D721Med (cell line): ENCODE measurements at regions not wholly inside any gene's neighbourhood (a gene's known extent, or its start where the extent isn't known, plus 50 kb on each side); places are given as distances from the start of the nearest gene placed in this dataset.

Experiments
- DNase-seq: peaks from one replicate; pipeline ENCODE4 v3.0.0; 2011; ENCODE audit warnings: low spot score; ENCODE audit not compliant: insufficient read length
- FAIRE-seq: peaks from 2 replicates; lab custom pipeline; 2011; peaks lifted over from hg19 to GRCh38; lab: Jason Lieb, UNC
- TF ChIP-seq, protein P1 (sequence below): IDR thresholded peaks from 2 replicates; pipeline ENCODE4 v1.5.1; 2012; ENCODE audit warnings: mild to moderate bottlenecking, control low read depth; ENCODE audit not compliant: insufficient read depth; ENCODE audit errors: missing control alignments

DNA sequence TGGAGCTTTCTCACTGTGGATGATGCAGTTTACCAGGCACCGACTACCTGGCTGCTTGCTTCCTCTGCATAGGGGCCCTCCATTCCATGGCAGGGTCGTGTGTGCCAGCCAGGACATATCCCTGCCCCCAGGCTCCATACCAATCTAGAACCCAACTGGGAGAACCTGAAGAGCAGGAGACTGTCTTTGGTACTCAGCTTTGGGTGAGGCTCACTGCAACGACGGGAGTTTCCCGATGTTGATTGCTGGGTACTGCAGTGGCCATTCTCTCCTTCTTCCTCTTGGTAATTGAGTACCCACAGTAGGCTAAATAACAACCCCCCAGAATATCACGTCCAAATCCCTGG, 133.3 kb upstream of the SERTAD2 start:
- TF ChIP-seq, protein P1, sequence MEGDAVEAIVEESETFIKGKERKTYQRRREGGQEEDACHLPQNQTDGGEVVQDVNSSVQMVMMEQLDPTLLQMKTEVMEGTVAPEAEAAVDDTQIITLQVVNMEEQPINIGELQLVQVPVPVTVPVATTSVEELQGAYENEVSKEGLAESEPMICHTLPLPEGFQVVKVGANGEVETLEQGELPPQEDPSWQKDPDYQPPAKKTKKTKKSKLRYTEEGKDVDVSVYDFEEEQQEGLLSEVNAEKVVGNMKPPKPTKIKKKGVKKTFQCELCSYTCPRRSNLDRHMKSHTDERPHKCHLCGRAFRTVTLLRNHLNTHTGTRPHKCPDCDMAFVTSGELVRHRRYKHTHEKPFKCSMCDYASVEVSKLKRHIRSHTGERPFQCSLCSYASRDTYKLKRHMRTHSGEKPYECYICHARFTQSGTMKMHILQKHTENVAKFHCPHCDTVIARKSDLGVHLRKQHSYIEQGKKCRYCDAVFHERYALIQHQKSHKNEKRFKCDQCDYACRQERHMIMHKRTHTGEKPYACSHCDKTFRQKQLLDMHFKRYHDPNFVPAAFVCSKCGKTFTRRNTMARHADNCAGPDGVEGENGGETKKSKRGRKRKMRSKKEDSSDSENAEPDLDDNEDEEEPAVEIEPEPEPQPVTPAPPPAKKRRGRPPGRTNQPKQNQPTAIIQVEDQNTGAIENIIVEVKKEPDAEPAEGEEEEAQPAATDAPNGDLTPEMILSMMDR, result no peak

GRCh38 chr2:64787698-64788097, 134.0 kb upstream of the SERTAD2 start:
- no peak for FAIRE-seq
- TF ChIP-seq, protein P1, result no peak
- DNase-seq, result no peak

More for the DNA sequence above, 133.3 kb upstream of the SERTAD2 start:
- DNase-seq (no peak), FAIRE-seq (no peak)

- FAIRE-seq (no peak), DNase-seq (no peak)
- TF ChIP-seq, protein P1, result no peak
Measured at GRCh38 chr2:64789466-64790320, 136.0 kb upstream of the SERTAD2 start.

DNA sequence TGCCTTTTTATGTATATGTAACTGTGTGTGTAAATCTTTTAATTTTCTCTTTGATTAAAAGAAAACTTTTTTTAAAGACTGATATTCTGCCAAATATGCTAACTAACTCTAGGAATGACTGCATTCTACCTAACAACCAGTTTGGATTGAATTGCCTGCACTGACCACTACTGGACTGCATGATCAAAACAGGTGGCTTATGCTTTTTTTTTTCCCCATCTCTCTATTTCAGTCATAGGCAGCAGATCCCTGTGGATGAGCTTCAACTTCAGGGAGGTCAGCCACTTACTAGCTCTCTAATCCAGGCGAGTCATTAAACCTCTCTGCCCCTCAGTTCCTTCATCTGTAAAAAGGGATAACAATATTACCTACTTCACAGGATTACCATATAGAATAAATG, 138.6 kb upstream of the SERTAD2 start:
- FAIRE-seq, result no peak
- no peak for DNase-seq
- TF ChIP-seq, protein P1, result no peak

- TF ChIP-seq, protein P1, result no peak
- DNase-seq (no peak), FAIRE-seq (no peak)
Measured at GRCh38 chr2:64792995-64793639, 139.4 kb upstream of the SERTAD2 start.

DNA sequence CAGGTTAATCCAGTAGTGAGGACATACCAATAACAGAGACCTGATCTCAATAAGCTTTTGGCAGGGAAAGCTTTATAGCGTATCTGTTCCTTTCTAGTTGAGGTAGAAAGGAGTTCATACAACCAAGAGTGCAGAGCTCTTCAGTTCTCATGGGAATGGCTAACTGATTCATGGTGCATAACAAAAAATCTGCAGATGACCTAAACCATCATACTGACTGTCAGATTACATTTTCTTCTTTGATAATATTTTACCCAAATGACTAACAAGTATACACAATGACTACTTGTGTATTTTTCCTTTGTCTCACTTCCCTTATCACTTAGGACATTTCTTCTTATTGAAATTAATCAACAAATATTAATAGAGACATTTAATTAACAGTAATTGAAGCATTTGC, 140.0 kb upstream of the SERTAD2 start:
- TF ChIP-seq, protein P1, result no peak
- DNase-seq, result no peak
- no peak for FAIRE-seq

- DNase-seq (no peak), FAIRE-seq (no peak)
- TF ChIP-seq, protein P1, result no peak
Measured at GRCh38 chr2:64794426-64794995, 140.8 kb upstream of the SERTAD2 start.
